ENCODE measurements at regions not wholly inside any gene's neighbourhood (a gene's known extent, or its start where the extent isn't known, plus 50 kb on each side); places are given as distances from the start of the nearest gene placed in this dataset.

GRCh38 chr4:57554556-57555092 is 444.4 kb upstream of the IGFBP7 start:
- no peak for DNase-seq

DNA sequence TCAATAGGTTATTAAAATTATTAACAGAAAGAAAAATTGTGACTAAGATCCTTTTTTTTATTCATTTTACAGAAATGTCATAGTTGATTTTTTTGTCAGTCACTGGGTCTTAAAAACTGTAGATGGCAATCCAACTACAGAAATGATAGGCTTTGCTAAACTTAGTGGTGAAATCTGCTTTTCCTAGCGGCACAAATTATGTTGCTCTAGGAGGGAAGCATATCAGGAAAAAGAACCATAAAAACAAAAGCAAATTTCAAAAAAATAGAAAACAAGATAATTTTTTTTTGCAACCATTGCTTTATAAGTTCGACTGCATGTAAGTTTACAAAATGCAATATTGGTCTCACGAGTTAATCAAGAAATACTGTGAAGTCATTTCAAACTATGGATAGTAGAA is 443.5 kb upstream of the IGFBP7 start:
- DNase-seq, result no peak

- peak; percentile 23 for DNase-seq
Measured at GRCh38 chr4:57550198-57550597, 440.0 kb upstream of the IGFBP7 start.

GRCh38 chr4:57548856-57549255 is 438.7 kb upstream of the IGFBP7 start:
- DNase-seq, result no peak

DNA sequence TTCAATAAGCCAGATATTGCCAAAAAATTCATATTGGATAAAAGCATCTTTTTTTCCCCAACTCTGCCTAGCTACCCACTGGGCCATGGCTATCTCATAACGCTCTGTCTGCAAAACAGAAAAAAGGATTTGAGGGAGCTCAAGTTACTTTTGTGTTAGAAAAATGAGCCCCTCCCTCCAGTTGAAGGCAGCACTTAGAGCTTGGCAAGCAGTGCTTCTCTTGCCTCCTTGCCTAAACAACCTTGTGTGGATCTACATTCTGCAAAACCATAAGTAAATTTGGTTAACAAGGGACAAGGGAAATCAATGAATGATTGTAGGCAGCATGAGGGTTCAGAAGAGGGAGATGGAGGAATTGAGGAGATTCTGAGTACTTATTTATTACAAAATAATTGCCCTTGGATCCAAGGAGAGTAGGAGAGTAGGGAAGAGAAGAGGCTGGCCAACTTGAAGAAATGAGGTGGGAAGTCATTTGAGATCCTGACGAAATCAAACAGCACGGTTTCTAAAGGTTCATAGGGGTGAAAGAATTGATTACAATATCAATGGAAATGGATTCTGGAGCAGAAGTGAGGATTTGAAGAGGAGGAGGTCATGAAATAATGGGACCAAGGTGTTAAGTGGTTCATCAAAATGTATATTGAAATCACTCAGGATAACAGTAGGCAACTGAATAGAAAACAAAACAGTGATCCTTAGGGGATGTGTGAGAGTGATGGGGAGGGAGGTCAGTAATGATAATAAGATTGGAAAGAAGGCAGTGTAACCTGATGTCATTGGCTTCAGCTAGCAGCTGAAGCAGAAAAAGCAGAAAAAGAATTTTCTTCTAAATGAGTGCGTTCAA is 434.8 kb upstream of the IGFBP7 start:
- DNase-seq, result no peak

GRCh38 chr4:57504797-57505530 is 394.8 kb upstream of the IGFBP7 start:
- DNase-seq, result no peak

- DNase-seq, result no peak
Measured at GRCh38 chr4:57504139-57504538, 394.0 kb upstream of the IGFBP7 start.

DNA sequence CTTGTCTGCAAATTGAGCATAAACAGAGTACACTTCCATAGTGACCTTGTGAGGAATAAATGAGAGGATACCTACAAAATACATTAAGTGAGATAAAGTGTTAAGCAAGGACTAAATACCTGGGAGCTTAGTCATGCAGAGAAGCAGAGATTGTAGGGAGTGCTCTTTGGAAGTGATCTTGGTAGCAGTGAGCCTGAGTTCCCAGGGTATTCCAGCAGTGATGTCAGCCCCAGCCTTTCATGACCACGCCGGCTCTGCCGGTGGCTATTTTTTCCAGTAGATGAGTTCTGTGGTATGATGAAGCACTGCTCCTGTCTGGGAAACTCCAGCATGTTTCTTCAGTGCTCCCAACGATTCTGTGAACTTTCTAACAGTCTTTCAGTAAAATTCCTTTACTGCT is 391.5 kb upstream of the IGFBP7 start:
- peak; percentile 90 for DNase-seq

DNA sequence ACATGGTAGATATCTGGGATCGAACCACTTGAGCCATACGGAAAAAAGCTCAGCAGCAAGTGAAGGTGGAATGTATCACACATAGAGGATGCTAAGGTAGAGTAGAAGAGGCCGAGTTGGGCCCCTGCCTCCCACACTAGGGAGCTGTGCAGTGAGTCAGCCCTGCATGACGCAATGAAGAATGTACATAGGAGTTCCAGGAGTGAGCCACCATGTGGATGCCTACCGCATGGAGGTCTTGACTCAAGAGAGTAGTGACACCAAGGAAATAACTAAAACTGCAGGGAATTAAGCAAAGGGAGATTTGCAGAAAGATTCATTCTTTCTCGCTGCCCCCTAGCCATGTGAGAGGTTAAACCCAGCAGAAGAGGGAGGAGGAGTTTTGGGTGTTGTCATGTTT is 389.6 kb upstream of the IGFBP7 start:
- DNase-seq, result no peak

DNA sequence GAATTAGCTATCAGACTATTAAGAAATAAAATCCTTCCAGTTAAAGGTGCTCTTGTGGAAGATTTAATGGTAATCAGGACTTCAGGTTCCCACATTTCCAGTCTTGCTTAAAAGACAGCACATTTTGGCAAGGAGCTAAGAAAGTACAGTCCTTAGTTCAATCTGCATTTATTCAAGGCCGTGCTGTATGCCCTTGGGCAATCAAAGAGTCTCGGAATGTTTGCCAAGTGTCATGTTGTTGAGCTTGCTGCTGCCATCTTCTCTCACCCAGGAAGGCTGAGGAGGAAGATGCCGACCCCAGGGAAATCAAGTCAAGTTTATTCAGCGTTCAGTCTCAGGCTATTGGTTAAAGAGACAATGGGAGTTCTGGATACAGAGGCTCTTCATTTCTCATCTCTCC is 388.1 kb upstream of the IGFBP7 start:
- no peak for DNase-seq

- DNase-seq, result no peak
Measured at GRCh38 chr4:57496697-57497471, 386.7 kb upstream of the IGFBP7 start.

DNA sequence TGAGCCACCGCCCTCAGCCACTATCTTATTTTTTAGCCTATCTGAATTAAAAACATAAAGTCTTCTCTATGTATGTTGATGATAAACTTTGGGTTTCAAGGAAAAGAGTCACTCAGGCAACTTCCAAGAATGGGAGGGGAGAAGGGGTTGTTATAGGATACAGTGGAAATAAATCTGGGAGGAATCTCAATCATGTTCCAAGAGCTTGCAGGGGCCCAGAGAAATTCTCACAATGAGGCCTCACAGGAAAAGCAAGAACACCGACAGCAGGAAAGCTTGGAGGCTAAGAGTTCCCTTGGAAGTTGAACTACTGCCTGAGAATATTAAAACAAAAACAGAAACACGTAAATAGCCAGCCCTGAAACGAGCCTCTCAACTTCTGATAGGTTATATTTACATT is 384.6 kb upstream of the IGFBP7 start:
- peak; percentile 65 for DNase-seq

DNA sequence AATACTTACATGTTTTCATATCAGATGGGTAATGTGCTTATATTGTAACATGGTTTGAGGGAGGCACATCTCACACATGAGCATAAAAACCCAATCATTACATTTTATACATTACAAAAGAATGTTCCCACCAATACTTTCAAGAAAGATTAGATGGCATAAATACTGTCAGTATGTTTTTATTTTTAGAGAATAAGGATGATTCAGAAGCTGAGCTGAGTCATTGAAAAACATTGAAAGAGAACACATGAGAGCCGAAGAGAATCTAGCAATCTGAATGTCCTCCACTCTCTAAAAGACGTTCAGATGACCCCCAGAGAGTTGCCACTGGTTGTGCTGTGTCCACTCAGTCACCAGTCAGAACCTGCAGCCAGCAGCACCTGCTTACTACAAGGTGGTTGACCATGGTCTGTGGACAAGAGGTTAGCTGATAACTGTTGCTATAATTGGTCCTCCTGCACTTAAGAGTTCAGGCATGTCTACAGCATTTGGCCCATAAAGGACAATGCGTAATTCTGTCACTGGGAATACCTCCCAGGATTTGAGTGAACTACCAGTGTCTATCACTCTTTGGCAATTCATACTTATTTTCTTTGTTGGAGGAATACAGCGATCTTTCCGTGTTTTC is 382.2 kb upstream of the IGFBP7 start:
- no peak for DNase-seq

- DNase-seq, result no peak
Measured at GRCh38 chr4:57491388-57491787, 381.2 kb upstream of the IGFBP7 start.

DNA sequence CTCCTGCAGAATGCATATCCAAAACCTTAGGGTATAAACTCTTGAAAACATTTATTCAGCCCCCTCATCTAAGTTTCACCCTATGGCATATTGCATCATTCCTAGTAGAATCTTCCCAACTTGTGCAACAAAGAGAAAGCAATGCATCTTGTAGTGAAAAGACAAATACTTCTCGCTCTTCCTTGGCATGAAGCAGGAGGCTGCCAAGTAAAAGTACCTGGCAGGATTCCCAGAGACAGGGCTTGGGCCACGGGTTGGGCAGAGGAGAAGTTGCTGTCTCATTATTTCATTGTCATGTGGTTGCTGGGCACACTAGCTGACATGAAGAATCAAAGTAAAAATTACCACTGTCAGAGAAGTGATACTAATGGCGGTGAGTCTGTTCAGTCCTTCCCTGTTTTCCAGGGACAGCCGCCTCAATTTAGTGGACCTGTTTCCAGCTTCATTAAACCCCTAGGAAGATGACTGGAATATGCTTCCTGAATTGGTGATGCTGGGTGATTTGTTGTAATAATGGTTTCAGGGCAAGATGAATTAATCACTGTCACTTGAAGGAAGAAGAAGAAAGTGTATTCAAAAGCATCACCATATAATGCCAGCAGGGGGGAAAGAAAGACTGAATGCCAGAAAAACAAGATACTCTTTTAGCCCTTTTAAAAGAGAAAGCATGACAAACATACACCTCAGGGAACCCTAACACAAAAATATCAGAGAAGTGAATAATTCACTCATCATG is 380.5 kb upstream of the IGFBP7 start:
- no peak for DNase-seq

DNA sequence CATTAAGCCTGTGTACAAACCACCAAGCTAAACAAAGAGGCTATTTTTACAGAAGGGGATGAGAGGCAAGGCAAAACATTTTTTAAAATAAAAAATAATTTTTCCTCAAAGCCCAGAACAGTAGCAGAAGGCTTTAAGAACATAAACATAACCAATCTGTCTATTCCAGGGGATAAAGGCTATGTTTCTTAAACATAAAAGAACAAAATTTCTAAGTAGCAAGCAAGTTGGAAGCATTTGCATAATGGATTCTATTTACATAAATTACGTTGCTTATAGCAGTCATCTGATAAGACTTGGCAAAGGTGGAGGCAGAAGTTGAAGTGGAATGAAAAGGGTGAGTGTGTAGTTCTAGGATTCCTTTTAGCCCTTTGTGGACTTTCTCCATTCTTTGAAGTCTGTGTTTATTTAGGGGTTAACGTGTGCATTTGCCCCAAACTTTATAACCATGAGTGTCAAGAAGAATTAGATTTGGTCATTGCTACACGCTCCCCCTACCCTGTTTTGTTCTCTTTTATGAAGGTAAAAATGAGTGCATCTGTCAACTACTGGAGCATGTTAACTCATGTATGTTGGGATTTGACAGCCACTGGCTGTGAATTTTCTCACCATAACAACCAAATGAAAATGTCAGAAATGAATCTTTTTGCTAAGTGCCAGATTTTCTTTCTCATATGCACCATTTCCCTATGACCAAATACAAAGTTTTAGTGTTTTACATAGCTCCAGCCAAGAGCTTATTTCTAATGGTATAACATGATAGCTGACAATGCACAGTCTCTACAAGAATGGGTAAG is 378.4 kb upstream of the IGFBP7 start:
- no peak for DNase-seq

DNA sequence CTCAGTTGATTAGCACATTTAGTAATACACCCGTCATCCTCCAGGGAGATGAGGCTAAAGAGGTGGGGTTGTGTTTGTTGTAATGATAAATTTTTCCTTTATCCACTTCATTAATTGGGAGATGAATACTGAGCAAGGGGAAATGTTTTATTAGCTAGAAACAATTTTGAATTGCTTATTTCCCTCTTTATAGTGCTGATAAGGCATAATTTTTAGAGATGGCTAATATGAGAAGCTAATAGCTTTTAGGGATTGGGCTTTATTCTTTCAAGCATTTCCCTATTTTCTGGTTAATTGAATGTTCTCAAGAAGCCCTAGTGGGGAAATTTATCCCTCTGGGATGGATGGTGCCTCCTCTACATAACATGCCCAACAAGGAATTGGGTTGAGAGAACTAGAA is 365.2 kb upstream of the IGFBP7 start:
- DNase-seq, result no peak

DNA sequence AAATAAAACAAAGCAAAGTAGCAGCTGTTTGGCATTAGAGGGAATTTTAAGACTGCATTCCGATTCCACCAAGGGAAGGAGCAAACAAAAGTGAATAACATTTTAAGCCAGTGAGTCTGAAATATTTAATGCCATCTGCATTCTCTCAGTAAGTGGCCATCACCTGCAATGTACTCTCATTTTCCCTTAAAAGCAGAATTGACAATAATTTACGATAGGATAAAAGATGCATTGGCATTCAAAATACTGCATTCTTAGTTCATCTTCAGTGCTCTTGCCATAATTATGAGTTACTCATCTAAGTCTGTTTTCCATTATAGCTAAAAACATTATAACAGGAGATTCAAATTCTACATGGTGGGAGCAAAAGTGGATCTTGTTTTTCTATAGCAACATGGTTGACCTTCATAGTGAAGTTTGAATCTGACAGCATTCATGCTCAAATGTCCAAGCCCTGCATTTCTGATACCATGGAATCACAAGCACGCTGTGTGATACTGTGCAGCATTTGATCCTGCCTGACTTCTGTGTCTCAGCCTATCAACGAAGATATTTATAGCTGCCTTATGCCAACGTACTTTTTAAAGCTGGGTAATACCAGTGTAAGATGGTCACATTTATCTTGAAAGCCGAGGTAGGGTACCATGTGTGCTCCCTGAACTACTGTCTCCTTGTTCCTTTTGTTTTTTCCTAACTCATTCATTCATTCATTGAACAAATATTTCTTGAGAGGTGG is 355.3 kb upstream of the IGFBP7 start:
- no peak for DNase-seq

GRCh38 chr4:57462843-57463242 is 352.7 kb upstream of the IGFBP7 start:
- no peak for DNase-seq

DNA sequence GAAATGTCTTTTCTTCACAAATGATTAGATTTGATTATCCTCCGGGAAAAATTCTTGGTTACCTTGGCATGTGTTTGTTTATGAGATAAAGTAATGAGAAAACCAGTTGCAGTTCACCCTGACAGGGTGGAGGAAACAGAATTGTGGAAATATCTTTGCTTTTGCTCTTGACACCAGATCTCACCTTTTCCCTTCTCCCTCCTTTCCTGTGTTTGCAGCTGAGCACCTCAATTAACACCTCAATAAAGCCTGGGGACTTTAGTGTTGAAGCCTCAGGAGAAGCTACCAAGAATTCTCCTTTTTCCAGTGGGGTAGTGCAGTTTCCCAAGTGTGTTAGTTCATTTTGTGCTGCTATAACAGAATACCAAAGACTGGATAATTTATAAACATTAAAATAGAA is 350.8 kb upstream of the IGFBP7 start:
- no peak for DNase-seq

DNA sequence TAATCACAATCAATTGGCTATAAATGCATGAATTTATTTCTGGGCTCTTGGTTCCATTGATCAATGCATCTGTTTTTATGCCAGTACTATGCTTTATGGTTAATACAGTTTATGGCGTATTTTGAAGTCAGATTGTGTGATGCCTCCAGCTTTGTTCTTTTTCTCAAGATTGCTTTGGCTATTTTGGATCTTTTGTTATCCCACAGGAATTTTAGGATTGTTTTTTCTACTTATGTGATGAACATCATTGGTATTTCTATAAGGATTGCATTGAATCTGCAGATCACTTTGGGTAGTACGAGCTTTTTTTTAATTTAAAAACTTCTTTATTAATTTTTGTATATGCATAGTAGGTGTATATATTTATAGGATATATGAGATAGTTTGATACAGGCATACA is 338.7 kb upstream of the IGFBP7 start:
- DNase-seq, result no peak
